ENCODE measurements at regions not wholly inside any gene's neighbourhood (a gene's known extent, or its start where the extent isn't known, plus 50 kb on each side); places are given as distances from the start of the nearest gene placed in this dataset.

DNA sequence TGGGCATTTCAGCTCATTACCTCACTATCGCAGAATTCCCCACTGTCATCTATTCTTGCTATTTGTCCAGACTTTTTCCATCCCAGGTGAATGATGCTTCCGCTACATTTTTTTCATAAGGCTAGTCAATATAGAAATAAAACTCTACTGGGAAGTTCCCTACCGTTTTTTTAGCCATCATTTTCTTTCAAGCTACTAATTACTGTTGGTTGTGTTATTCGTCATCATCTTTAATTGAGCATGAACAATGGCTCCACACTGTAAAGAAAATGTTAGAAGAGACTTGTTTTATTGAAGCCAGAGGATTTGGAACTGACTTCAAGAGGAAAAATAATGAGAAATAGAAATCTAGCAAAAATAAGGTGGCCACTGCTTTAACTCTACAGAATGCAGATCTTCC is 265.0 kb downstream of the ZNF608 start (continued):
- TF ChIP-seq, protein P1, sequence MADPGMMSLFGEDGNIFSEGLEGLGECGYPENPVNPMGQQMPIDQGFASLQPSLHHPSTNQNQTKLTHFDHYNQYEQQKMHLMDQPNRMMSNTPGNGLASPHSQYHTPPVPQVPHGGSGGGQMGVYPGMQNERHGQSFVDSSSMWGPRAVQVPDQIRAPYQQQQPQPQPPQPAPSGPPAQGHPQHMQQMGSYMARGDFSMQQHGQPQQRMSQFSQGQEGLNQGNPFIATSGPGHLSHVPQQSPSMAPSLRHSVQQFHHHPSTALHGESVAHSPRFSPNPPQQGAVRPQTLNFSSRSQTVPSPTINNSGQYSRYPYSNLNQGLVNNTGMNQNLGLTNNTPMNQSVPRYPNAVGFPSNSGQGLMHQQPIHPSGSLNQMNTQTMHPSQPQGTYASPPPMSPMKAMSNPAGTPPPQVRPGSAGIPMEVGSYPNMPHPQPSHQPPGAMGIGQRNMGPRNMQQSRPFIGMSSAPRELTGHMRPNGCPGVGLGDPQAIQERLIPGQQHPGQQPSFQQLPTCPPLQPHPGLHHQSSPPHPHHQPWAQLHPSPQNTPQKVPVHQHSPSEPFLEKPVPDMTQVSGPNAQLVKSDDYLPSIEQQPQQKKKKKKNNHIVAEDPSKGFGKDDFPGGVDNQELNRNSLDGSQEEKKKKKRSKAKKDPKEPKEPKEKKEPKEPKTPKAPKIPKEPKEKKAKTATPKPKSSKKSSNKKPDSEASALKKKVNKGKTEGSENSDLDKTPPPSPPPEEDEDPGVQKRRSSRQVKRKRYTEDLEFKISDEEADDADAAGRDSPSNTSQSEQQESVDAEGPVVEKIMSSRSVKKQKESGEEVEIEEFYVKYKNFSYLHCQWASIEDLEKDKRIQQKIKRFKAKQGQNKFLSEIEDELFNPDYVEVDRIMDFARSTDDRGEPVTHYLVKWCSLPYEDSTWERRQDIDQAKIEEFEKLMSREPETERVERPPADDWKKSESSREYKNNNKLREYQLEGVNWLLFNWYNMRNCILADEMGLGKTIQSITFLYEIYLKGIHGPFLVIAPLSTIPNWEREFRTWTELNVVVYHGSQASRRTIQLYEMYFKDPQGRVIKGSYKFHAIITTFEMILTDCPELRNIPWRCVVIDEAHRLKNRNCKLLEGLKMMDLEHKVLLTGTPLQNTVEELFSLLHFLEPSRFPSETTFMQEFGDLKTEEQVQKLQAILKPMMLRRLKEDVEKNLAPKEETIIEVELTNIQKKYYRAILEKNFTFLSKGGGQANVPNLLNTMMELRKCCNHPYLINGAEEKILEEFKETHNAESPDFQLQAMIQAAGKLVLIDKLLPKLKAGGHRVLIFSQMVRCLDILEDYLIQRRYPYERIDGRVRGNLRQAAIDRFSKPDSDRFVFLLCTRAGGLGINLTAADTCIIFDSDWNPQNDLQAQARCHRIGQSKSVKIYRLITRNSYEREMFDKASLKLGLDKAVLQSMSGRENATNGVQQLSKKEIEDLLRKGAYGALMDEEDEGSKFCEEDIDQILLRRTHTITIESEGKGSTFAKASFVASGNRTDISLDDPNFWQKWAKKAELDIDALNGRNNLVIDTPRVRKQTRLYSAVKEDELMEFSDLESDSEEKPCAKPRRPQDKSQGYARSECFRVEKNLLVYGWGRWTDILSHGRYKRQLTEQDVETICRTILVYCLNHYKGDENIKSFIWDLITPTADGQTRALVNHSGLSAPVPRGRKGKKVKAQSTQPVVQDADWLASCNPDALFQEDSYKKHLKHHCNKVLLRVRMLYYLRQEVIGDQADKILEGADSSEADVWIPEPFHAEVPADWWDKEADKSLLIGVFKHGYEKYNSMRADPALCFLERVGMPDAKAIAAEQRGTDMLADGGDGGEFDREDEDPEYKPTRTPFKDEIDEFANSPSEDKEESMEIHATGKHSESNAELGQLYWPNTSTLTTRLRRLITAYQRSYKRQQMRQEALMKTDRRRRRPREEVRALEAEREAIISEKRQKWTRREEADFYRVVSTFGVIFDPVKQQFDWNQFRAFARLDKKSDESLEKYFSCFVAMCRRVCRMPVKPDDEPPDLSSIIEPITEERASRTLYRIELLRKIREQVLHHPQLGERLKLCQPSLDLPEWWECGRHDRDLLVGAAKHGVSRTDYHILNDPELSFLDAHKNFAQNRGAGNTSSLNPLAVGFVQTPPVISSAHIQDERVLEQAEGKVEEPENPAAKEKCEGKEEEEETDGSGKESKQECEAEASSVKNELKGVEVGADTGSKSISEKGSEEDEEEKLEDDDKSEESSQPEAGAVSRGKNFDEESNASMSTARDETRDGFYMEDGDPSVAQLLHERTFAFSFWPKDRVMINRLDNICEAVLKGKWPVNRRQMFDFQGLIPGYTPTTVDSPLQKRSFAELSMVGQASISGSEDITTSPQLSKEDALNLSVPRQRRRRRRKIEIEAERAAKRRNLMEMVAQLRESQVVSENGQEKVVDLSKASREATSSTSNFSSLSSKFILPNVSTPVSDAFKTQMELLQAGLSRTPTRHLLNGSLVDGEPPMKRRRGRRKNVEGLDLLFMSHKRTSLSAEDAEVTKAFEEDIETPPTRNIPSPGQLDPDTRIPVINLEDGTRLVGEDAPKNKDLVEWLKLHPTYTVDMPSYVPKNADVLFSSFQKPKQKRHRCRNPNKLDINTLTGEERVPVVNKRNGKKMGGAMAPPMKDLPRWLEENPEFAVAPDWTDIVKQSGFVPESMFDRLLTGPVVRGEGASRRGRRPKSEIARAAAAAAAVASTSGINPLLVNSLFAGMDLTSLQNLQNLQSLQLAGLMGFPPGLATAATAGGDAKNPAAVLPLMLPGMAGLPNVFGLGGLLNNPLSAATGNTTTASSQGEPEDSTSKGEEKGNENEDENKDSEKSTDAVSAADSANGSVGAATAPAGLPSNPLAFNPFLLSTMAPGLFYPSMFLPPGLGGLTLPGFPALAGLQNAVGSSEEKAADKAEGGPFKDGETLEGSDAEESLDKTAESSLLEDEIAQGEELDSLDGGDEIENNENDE (IDR thresholded peaks at IDR 0.05; ENCODE audit: insufficient replicate concordance, low read length), result no peak
- no peak for TF ChIP-seq CREB1 (IDR thresholded peaks at IDR 0.05)
- TF ChIP-seq, protein P2, sequence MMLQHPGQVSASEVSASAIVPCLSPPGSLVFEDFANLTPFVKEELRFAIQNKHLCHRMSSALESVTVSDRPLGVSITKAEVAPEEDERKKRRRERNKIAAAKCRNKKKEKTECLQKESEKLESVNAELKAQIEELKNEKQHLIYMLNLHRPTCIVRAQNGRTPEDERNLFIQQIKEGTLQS (IDR thresholded peaks at IDR 0.05; ENCODE audit: insufficient read depth, low read depth, low read length), result no peak
- no peak for TF ChIP-seq SAP30 (IDR thresholded peaks at IDR 0.05; ENCODE audit: insufficient read depth, insufficient replicate concordance, low read length)
- TF ChIP-seq SUZ12 (IDR thresholded peaks at IDR 0.05; ENCODE audit: low read length), result no peak
- no peak for TF ChIP-seq POLR2A (IDR thresholded peaks at IDR 0.05; ENCODE audit: control extremely low read depth in 1 of 2, low read depth in 2 of 2, low read length in 2 of 2)
- no peak for TF ChIP-seq RAD21 (IDR thresholded peaks at IDR 0.05 in 1 of 2, conservative IDR thresholded peaks at IDR 0.05 in 1 of 2; ENCODE audit: low read depth in 2 of 2, low read length in 2 of 2)
- TF ChIP-seq, protein P3, sequence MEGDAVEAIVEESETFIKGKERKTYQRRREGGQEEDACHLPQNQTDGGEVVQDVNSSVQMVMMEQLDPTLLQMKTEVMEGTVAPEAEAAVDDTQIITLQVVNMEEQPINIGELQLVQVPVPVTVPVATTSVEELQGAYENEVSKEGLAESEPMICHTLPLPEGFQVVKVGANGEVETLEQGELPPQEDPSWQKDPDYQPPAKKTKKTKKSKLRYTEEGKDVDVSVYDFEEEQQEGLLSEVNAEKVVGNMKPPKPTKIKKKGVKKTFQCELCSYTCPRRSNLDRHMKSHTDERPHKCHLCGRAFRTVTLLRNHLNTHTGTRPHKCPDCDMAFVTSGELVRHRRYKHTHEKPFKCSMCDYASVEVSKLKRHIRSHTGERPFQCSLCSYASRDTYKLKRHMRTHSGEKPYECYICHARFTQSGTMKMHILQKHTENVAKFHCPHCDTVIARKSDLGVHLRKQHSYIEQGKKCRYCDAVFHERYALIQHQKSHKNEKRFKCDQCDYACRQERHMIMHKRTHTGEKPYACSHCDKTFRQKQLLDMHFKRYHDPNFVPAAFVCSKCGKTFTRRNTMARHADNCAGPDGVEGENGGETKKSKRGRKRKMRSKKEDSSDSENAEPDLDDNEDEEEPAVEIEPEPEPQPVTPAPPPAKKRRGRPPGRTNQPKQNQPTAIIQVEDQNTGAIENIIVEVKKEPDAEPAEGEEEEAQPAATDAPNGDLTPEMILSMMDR (IDR thresholded peaks at IDR 0.05; ENCODE audit: control extremely low read depth in 1 of 3, insufficient read depth in 1 of 3, low read depth in 1 of 3, low read length in 3 of 3), result no peak

All from H1 (cell line).